HG03066 (cell line): ENCODE measurements at regions not wholly inside any gene's neighbourhood (a gene's known extent, or its start where the extent isn't known, plus 50 kb on each side); places are given as distances from the start of the nearest gene placed in this dataset.

Experiments used
- ATAC-seq: cut with Tn5 transposase; IDR thresholded peaks from one replicate; pipeline ENCODE4 v1.9.1; 2021; ENCODE audit warnings: low read depth; ENCODE audit not compliant: unreplicated experiment

DNA sequence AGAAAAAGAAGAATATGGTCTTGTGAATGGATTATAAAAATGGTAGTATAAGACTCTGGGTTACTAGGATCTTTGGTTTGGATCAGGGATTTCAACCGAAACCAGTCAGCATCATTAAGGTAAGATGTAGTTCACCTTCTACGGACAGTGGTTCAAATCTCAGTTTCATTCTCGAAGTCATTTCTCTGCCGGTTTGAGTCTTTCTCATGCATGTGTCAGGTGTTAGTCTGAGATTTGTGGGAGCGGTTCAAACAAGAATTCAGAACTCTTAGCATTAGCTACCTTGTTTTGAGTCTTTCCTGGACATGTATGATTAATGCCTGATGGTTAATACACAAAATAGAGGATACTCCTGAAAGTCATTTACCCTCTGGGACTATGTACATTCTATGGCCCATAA, 735.9 kb upstream of the NUDT12 start:
- no peak for ATAC-seq

DNA sequence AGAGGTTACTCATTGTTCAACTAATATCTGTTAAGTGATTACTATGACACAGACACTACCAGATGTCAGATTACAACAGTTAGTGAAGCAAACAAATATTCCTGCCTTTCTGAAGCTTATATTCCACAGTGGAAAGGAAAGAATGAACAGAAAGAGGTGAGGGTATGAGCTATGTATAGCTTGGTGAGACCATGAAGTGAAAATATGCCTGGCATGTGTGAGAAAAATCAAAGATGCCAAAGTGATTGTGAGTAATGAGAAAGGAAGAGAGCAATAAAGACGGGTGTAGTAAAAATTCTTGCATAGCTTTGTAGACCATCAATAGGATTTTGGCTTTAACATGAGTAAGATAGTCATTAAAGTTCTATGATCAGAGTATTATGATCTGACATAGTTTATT, 734.5 kb upstream of the NUDT12 start:
- ATAC-seq, result no peak

DNA sequence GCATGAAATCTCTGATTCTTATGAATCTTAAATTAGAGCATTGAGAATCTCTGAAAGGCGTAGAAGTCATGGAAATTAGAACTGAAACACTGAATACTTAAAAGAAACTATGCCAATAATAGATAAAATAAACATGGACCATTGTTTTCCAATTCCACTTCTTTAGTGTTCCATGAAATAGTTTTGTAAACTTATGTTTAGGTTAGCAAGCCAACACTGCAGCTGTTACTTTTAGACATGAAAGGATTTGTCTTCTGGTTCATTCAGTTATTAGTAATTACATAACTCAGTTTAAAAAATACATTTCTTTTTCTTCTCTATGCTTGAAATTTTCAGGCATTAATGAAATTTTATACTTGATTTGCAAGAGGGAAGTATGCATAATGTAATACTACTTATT, 733.4 kb upstream of the NUDT12 start:
- ATAC-seq, result no peak

DNA sequence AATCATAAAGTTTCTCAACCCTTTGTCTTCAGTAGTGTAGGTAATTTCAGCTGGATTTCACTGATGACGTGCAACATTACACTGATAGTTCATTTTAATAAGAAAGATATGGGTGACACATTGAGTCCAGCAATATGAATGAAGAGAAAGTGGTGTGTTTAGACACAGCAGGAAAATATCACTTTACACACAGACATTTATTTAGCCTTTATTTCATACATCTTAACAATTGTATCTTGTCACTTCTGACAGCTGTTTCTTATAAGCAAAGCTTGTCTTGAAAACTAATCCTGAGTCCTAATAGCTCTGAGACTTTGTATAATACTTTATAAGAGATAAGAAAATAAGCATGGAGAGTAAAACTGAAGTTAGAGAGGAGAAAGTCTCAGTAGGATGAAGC, 720.5 kb upstream of the NUDT12 start:
- ATAC-seq, result no peak

DNA sequence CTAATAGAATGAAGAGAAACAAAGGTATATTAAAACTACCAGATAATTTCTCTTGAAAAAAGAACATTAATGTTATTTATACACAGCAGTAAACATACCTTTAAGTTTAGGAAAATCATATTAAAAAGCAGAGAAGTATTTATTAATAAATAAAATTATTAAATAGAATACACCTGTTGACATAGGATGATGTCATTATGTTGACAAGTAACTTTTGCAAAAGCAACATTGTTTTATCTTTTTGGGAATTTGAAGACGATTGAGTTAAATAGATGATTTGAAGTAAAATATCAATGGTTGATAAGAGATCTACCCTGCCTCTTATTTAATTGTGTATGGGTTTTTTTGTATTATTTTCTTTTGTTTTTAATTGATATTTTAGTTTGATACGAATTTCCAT, 711.1 kb upstream of the NUDT12 start:
- ATAC-seq, result no peak

DNA sequence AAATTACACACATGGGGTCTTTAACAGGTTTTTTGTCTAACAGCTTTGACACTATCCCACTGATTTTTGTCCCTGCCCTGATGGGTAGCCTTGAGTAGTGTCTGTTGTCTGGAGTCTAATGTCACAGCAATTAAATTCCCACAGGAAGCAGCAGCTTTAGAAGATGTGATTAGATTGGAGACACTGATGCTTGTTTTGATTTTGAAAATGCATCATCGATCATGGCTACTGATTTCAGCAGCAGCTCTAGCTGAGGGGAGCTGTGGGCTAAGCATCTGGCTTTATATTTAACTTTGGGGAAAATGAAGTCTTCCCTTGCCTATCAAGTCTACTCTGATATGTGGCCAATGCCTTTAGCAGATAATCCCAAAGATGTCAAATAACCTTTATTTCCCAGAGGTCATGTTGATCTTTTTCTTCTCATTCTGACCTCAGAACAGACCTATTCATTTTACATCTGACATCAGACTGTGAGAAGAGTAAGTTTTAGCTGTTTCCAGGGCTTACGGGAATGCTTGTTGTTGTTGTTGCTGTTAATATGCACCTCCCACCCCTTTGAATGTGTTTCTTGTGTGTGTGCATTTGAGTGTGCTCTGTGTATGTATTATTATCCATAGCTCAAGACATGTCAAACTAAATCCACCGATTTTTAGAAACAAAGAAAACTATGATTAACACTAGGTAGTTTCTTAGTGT, 704.9 kb upstream of the NUDT12 start:
- no peak for ATAC-seq

DNA sequence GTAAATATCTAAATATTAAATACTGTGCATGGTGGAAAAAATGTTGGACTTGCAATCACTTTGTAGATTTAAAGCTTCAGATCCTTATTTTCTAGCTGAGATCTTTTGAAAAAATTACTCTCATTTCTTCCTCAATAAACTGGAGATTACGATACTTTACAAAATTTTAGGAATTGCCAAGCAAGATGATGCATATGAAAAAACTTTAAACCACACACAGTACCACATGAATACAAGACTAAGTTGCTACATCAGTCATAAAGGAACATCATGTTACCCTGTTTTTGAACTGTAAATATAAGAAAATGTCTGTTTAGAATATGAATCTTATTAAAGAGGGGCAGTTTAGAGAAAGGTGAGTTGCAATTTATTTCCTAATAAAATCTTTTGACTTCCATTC, 703.6 kb upstream of the NUDT12 start:
- ATAC-seq, result no peak

DNA sequence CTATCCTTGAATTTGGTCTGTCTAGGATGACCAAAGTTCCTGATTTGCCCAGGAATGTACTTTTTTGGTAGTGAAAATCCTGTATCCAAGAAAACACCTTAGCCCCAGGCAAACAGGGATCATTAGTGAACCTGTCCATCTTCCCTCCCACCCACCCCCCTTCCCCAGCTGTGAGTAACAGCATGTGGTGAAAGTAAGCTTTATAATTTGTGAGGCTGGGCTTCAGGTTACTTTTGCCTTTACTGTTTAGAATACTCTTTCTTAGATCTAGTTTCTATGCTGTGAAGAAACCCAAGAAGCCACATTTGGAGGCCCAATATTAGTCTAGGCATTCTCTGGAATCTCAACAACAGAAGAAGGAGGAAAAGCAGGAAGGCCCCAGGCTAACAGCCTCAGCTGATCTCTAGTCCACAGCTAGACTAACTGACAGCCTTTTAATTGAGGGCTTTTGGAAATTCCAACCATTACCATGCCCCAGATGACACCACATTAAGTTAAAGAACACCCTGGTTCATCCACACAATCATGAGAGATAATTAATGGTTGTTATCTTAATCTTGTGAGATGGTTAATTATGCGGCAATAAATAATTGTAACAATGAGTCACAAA, 703.0 kb upstream of the NUDT12 start:
- ATAC-seq, result no peak

DNA sequence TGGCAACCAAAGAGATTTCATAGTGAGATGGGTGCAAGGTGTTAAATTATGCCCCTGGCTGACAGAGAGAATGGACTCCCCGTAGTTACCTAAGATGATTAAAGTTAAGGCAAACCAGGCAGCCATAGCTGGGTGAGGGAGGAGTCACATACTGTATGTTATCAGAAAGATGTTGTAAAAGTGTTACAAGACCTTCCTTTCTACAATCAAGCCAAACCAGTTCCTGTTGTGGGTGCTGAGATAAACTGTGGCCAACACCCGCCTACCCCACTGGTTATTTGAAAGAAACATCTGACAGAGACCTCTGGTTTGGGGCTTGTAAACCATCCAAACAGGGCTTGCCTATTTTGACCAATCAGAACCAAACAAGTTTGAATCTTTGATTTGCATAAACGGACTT, 684.7 kb upstream of the NUDT12 start:
- ATAC-seq, result no peak

DNA sequence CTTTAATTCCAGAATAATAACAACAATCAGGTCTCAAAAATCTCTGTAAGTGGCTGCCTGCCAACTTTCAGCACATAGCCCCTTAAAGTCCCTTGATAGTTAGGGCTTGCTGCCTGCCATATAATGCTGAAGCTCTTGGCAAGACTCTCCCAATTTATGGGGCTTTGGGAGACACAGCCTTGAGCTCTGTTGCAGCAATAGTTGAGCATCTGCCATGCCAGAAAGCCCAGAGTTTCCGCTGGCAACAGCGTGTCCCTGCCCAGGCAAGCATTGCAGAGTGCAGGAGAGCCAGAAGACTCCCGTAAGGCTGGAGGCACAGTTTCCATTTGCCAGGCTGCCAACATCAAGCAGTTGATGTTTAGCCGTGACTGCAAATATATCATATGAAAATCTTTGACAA, 678.5 kb upstream of the NUDT12 start:
- no peak for ATAC-seq

DNA sequence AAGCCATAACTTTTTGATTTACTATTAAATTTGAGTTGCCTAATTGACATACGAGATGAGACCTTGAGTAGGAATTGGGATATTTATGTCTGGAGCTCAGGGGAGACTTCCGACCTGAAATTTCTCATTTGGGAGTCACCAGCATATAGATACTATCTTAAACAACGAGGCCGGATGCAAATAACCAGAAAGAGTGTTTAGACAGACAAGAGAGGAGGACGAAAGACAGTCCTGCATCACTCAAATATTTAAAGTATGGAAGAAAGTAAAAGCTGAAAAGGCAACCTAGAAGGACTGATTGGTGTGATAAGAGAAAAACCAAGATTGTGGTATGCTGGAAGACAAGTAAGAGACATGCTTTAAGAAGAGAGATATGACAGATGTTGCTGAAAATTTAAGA, 675.0 kb upstream of the NUDT12 start:
- ATAC-seq, result no peak

DNA sequence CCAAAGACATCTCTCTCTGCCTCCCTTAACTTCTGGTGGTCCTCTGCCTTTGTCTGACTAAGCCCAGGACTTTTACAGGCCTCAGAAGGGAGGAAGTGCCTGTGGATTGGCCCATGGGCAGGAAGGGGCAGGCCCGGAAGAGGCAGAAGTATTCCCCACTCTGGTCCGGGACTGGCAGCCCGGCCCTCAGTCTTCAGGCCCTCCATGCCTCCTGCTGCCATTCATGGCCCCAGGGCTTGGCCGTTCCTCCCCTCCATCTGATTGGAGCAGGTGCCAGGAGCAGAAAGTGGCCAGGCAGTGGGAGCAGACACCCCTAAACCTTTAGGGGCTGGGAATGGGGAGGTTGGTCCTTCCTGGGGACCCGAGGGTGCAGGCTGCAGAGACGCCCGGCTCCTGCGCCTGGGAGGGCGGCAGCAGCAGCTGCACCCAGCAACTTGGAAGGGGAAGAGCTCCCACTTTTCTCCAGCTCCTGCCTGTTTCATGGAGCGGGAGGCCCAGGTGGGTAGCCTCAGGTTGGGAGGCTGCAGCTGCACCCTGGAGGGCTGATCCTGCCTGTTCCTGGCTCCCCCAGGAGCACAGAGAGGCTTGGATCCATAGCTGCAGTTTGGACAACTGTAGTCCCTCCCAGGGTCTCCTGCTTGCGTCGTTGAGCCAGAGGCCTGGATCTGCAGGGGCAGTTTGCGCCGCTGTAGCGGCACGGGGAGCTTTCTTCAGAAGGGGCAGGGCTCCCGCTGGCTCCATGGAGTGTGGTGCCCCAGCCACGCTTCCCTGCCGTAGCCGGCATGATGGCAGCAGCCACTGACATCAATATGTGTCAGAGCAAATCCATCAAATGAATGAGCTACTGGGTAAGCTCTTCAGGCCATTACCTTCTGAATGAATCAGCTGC, 661.5 kb upstream of the NUDT12 start:
- ATAC-seq, result no peak

DNA sequence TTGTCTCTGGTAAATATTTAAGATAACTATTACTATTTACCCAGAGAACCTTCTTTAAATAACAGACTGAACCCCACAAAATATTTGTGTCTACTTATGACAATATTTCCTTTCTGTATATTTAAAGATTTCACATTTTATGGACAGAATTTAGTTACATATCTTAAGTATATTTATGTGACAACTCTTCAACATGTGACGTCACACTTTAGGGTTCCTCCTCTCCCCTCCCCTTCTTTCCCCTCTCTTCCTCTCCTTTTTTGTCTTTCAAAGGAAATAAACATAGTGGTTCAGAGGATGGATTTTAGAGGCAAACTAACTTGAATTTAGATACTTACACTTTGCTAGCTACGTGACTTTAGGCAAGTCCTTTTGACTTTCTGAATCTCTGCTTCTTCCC, 655.6 kb upstream of the NUDT12 start:
- no peak for ATAC-seq

DNA sequence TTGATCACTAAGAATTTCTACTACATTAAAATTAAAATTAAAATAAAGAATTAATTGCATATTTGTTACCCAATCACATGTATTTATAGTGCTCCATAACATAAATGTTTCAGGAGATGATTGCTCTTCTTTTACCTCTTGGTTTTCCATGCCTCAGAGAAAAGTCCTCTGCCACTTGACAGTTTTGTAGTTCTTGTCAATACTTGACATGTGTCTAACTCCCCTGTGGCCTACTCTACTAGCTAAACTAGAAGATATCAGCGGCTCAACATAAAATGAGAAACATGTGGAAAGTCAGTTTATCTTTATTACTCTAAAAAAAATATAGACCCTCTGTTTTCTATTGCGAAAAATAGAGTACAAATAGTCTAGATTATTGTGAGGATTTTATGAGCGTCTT, 650.6 kb upstream of the NUDT12 start:
- no peak for ATAC-seq

DNA sequence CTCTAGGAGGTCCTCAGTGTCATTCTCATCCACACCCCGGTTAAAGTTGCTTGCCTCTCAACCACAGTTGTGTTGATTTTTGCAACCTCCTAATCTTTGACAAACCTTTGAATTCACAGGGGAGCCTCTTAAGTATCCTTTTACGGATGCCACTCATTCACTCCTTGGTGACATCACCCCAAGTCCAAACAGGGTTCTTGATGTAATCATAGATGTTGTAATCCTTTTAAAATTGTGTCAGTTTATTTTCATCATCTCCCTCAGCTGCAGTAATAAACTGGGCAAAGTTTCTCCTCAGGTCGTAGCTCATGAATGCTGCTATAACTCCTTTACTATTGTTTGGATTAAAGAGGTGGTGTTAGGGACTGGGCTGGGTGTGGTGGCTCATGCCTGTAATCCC, 637.2 kb upstream of the NUDT12 start:
- no peak for ATAC-seq

DNA sequence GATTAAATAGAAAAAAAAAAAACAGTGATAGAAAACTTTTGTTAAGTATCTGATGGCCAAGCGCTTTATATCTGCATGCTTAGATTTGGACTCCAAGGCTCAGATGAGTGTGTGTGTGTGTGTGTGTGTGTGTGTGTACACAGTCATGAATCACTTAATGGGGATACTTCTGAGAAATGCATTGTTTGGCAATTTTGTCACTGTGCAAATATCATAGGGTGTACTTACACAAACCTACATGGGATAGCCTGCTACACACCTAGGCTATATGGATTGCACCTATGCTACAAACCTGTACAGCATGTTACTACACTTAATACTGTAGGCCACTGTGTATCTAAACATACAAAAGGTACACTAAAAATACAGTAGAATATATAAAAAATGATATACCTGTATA, 635.6 kb upstream of the NUDT12 start:
- no peak for ATAC-seq

DNA sequence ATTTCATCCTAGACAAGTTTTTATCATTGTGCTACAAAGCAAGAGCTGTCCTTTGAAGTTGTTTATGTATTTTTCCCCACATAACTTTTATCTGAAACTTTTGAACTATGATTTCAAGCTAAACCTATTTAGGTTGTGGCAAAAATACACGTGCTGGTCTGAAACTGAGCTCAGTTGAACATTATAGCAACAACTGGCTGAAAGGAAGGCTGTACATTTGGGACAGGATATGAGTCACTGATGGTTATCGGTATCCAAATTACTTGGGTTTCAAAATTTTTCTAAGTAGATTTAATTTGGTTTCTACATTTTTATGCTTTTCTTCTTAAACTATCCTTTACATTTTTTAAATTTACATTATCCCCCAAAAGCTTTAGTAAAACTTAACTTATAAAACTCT, 627.3 kb upstream of the NUDT12 start:
- no peak for ATAC-seq

DNA sequence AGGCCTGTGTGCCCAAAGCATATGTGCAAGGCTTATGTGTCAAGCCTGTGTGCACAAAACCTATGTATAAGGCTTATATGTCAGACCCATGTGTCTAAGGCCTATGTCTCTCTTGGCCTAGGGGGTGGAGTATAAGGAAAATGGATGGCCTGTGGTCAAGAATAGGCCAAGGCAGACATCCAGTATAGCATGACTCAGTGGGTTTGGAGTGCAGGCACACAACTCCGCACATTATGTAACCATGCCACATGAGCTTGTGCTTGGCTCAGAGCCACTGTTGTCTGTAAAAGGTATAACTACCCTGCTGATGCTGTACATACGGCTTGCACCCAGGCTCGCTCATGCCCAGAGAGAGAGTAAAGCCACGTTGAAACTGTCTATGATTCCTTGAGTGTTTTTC, 626.4 kb upstream of the NUDT12 start:
- no peak for ATAC-seq

DNA sequence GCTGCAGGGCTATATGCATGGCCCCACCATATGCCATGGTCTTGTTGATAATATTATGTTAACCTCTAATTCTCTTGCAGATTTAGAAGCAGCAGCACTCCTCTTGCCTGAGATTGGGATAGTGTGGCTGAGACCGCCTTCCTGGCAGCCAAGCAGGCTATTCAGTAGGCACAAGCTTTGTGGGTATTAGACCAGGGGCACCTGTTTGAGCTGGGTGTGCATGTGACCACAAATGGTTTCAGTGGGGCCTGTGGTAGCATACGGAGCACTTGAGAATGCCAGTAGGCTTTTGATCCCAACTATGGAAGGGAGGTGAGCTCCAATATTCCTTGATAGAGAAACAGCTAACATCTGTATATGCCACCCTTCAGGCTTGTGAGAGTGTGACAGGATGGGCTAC, 625.1 kb upstream of the NUDT12 start:
- no peak for ATAC-seq

DNA sequence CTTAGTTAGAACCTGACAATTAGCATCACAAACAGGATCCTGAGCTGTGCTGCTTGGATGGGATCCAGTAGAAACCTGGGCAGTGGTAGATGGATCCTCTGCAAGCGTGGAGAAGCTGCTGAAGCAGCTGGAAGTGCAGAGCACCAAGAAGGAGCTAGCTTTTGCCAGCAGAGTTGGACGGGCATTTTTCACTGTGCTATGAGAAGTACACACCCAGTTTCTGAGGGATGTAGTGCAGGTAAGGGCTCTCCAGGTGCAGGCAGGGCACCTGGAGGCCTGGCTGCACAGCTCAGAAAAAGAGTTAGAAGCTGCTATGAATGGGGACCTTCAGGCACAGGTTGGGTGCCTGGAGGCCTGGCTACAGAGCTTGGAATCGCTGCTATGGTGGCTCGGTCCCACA, 623.9 kb upstream of the NUDT12 start:
- no peak for ATAC-seq

DNA sequence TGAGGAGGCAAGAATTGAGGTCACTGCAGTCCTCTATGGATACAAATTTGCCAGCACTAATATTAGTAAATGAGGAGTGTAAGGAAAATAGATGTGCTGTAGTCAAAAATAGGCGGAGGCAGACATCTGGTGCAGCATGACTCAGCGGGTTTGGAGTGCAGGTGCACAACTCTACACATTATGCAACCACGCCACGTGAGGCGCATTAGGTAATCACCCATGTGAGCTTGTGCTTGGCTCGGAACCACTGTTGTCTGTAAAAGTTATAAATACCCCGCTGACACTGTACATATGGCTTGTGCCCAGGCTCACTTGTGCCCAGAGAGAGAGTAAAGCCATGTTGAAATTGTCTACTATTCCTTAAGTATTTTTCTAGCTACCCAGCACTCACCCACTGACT, 623.5 kb upstream of the NUDT12 start:
- ATAC-seq, result no peak

DNA sequence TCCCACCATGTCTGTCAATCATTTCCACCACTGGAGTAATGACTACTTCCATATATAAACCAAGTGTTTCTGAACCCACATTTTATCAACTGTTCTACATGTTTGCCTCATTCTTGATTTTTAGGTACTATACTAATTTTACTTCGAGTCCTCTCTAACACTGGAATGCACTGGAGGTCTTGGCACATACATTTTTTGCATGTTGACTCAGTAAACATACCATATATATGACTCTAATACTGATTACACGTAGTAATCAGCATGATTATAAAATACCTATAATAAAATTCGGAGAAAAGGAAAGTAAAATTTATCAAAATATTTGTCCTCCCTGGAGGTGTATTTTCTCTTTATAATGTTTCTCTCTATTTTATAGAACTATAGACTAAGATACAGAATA, 621.7 kb upstream of the NUDT12 start:
- ATAC-seq, result no peak
